Lung microvascular endothelial cell (primary cell): ENCODE measurements at regions not wholly inside any gene's neighbourhood (a gene's known extent, or its start where the extent isn't known, plus 50 kb on each side); places are given as distances from the start of the nearest gene placed in this dataset.
"Not testable (repeated sequence)": the region's sequence is repeated elsewhere in the genome, so short reads cannot be mapped to it uniquely, and the experiment has no call there.

Experiments used
- DNase-seq, 2 donors: peaks; one replicate each; pipeline versions ENCODE4 v3.0.0 to v3.0.0-alpha.2; 2010; ENCODE audit warnings: low read depth in 2 of 2

GRCh38 chr2:43000242-43001054, 208.1 kb upstream of the HAAO start:
- DNase-seq, result no peak

GRCh38 chr2:42999856-43000241, 207.5 kb upstream of the HAAO start:
- DNase-seq, result no peak

GRCh38 chr2:42999391-42999841, 207.0 kb upstream of the HAAO start:
- DNase-seq, result no peak

GRCh38 chr2:42998721-42999120, 206.3 kb upstream of the HAAO start:
- DNase-seq, result no peak

GRCh38 chr2:42996528-42996927, 204.1 kb upstream of the HAAO start:
- DNase-seq, result no peak

GRCh38 chr2:42995752-42996422, 203.5 kb upstream of the HAAO start:
- no peak for DNase-seq

- DNase-seq, result not testable (repeated sequence)
Observed at GRCh38 chr2:42989283-42990081, 197.1 kb upstream of the HAAO start.

- DNase-seq, result not testable (repeated sequence)
Observed at GRCh38 chr2:42988055-42988454, 195.7 kb upstream of the HAAO start.

GRCh38 chr2:42987112-42987922, 194.9 kb upstream of the HAAO start:
- DNase-seq, result no peak

- DNase-seq, result peak in 1 of 2 donors; percentile 63
Observed at GRCh38 chr2:42984617-42985016, 192.2 kb upstream of the HAAO start.

- no peak for DNase-seq
Observed at GRCh38 chr2:42984081-42984480, 191.7 kb upstream of the HAAO start.

- no peak for DNase-seq
Observed at GRCh38 chr2:42980764-42981416, 188.5 kb upstream of the HAAO start.

GRCh38 chr2:42979870-42980763, 187.7 kb upstream of the HAAO start:
- DNase-seq, result no peak

GRCh38 chr2:42979416-42979869, 187.1 kb upstream of the HAAO start:
- no peak for DNase-seq

GRCh38 chr2:42978887-42979415, 186.6 kb upstream of the HAAO start:
- DNase-seq, result no peak

GRCh38 chr2:42978175-42978886, 185.9 kb upstream of the HAAO start:
- DNase-seq, result no peak

GRCh38 chr2:42977270-42978174, 185.1 kb upstream of the HAAO start:
- DNase-seq, result no peak

- no peak for DNase-seq
Observed at GRCh38 chr2:42976351-42976750, 184.0 kb upstream of the HAAO start.
